IPS-18c (cell line): ENCODE measurements at regions not wholly inside any gene's neighbourhood (a gene's known extent, or its start where the extent isn't known, plus 50 kb on each side); places are given as distances from the start of the nearest gene placed in this dataset.

Experiments used
- H3K4me3 ChIP-seq: 2 replicates; pipeline ENCODE4 v1.7.0; 2013; ENCODE audit warnings: low read depth, mild to moderate bottlenecking, low read length, moderate library complexity; ENCODE audit not compliant: insufficient read depth
- H3K9me3 ChIP-seq: one replicate; pipeline ENCODE4 v1.6.1; 2013; ENCODE audit warnings: mild to moderate bottlenecking, low read length, moderate library complexity; ENCODE audit not compliant: control insufficient read depth, insufficient read depth

GRCh38 chr3:167188592-167188991, 191.5 kb downstream of the ZBBX start:
- Histone ChIP-seq H3K4me3 (no peak overlapping the region), H3K9me3 (no peaks in the 10 kb centered on the region)

- Histone ChIP-seq H3K9me3 (no peaks in the 10 kb centered on the region), H3K4me3 (no peak overlapping the region)
Measured at GRCh38 chr3:167187221-167187620, 192.9 kb downstream of the ZBBX start.

GRCh38 chr3:167184511-167184910, 195.6 kb downstream of the ZBBX start:
- Histone ChIP-seq H3K9me3 (no peaks in the 10 kb centered on the region), H3K4me3 (no peak overlapping the region)

GRCh38 chr3:167172377-167172776, 207.7 kb downstream of the ZBBX start:
- H3K4me3 ChIP-seq: no peak overlapping the region

GRCh38 chr3:167167491-167167890, 212.6 kb downstream of the ZBBX start:
- Histone ChIP-seq H3K9me3 (no peaks in the 10 kb centered on the region), H3K4me3 (no peak overlapping the region)

More at GRCh38 chr3:167172377-167172776, 207.7 kb downstream of the ZBBX start:
- H3K9me3 ChIP-seq: no peaks in the 10 kb centered on the region

- Histone ChIP-seq H3K9me3 (no peaks in the 10 kb centered on the region), H3K4me3 (no peak overlapping the region)
Measured at GRCh38 chr3:167166594-167167253, 213.4 kb downstream of the ZBBX start.

GRCh38 chr3:167166012-167166411, 214.1 kb downstream of the ZBBX start:
- no peaks in the 10 kb centered on the region for H3K9me3 ChIP-seq
- H3K4me3 ChIP-seq: no peak overlapping the region

- Histone ChIP-seq H3K9me3 (no peaks in the 10 kb centered on the region), H3K4me3 (no peak overlapping the region)
Measured at GRCh38 chr3:167163580-167163979, 216.5 kb downstream of the ZBBX start.

GRCh38 chr3:167162083-167162482, 218.0 kb downstream of the ZBBX start:
- Histone ChIP-seq H3K4me3 (no peak overlapping the region), H3K9me3 (no peaks in the 10 kb centered on the region)

- no peaks in the 10 kb centered on the region for H3K9me3 ChIP-seq
- no peak overlapping the region for H3K4me3 ChIP-seq
Measured at GRCh38 chr3:167160781-167161180, 219.3 kb downstream of the ZBBX start.

GRCh38 chr3:167151636-167152035, 228.5 kb downstream of the ZBBX start:
- Histone ChIP-seq H3K9me3 (no peaks in the 10 kb centered on the region), H3K4me3 (no peak overlapping the region)

- Histone ChIP-seq H3K4me3 (no peak overlapping the region), H3K9me3 (no peaks in the 10 kb centered on the region)
Measured at GRCh38 chr3:167148136-167148535, 232.0 kb downstream of the ZBBX start.

GRCh38 chr3:167146911-167147310, 233.2 kb downstream of the ZBBX start:
- no peak overlapping the region for H3K4me3 ChIP-seq
- H3K9me3 ChIP-seq: no peaks in the 10 kb centered on the region

GRCh38 chr3:167125612-167126407, 254.3 kb downstream of the ZBBX start:
- no peaks in the 10 kb centered on the region for H3K9me3 ChIP-seq
- no peak overlapping the region for H3K4me3 ChIP-seq

GRCh38 chr3:167120828-167121227, 259.3 kb downstream of the ZBBX start:
- H3K4me3 ChIP-seq: no peak overlapping the region
- H3K9me3 ChIP-seq: no peaks in the 10 kb centered on the region

GRCh38 chr3:167116120-167116922, 263.8 kb downstream of the ZBBX start:
- H3K4me3 ChIP-seq: no peak overlapping the region
- no peaks in the 10 kb centered on the region for H3K9me3 ChIP-seq

- Histone ChIP-seq H3K9me3 (no peaks in the 10 kb centered on the region), H3K4me3 (no peak overlapping the region)
Measured at GRCh38 chr3:167115331-167115934, 264.7 kb downstream of the ZBBX start.
